ACHN (cell line): ENCODE measurements at regions not wholly inside any gene's neighbourhood (a gene's known extent, or its start where the extent isn't known, plus 50 kb on each side); places are given as distances from the start of the nearest gene placed in this dataset.
"Not testable (repeated sequence)": the region's sequence is repeated elsewhere in the genome, so short reads cannot be mapped to it uniquely, and the experiment has no call there.

Source experiments
- DNase-seq: peaks from one replicate; pipeline ENCODE4 v3.0.0-alpha.2; 2015
- in situ Hi-C: cut with HindIII; loops from 2 replicates; pipeline ENCODE4 v1.10.0; 2017; ENCODE audit warnings: low sequenced_read_pairs, low pct_ligation_motif_present, low pct_unique_long_range_greater_than_20kb

DNA sequence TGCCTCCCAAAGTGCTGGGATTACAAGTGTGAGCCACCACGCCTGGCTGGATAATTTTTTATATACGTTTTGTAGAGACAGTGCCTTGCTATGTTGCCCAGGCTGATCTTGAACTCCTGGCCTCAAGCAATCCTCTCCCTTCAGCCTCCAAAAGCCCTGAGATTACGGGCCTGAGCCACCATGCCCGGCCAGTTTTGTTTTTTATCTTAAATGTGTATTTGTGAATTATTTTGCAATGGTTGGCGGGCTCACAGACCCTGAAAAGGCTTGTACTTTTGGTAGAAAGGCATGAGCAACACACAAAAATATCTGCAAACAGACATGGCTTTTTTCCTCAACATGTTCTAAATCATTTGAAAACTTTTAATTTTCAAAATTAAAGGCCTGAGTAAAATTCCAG lies 73.4 kb upstream of the TMEM18 start:
- in situ Hi-C loops = no loop called here
- DNase-seq = no peak

DNA sequence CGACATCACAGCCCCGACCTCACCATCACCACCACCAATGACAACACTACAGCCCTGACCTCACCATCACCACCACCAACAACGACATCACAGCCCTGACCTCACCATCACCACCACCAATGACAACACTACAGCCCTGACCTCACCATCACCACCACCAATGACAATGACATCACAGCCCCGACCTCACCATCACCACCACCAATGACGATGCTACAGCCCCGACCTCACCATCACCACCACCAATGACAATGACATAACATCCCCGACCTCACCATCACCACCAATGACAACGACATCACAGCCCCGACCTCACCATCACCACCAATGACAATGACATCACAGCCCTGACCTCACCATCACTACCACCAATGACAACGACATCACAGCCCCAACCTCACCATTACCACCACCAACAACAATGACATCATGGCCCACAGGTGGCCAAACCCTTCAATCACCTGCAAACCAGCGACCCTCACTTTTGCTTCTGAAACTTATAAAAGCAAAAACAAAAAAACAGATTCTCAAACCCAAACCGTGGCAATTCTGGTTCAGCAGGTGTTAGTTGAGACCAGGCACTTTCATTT lies 70.7 kb upstream of the TMEM18 start:
- in situ Hi-C loops = no loop called here
- no peak for DNase-seq

DNA sequence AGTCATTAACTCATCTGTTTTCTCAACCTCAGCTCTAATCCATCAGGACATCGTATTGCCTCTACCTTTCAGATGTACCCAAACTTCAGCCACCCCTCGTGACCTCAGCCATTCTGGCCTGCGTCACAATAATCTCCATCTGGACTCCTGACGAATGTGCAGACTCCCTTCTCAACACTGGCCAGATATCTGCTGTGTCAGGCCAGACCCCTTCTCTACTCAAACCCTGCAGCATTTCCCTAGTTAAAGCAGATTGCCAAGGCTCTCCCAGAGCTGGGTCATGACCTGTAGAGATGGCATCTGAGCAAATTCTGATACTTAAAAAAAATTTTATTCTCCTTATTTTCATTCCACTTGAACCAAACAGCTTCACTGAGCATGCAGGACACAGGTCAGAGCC lies 69.5 kb upstream of the TMEM18 start:
- in situ Hi-C loops = no loop called here
- no peak for DNase-seq

DNA sequence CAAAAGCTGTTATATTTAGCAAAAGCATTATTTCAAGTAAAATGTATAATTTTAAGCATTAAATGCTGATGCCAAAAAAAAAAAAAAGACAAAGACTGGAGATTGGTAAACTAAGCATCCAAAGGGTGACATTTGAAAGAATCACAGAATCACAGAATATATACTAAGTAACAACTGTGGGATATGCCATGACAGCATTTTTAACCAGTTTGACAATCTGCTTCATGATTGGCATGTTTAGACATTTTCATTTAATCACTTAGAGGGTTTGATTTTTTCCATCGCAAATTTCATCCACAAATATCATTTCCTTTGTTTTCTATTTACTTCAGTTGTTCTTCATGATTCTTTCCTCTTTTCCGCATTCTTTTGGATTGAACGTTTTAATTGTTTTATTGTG lies 66.9 kb upstream of the TMEM18 start:
- in situ Hi-C loops = no loop called here
- DNase-seq = no peak

DNA sequence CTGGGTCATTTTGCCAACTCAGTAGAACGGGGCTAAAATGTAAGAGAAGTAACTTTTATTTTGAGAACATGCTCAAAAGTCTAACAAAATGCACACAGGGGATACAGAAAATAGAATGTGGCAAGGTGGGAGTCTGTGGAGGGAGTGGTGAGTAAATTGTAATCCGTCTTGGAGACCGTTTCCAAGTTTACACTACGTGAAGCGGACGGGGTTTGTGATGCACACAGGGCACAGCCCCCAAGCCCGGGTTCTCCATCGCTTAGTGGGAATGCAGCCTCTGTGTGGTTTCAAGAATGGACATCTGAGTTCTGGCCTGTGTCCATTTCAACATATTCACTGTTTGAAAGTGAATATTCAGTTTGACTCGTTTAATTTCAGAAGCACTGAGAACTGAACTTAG lies 65.0 kb upstream of the TMEM18 start:
- no peak for DNase-seq
- in situ Hi-C loops = no loop called here

DNA sequence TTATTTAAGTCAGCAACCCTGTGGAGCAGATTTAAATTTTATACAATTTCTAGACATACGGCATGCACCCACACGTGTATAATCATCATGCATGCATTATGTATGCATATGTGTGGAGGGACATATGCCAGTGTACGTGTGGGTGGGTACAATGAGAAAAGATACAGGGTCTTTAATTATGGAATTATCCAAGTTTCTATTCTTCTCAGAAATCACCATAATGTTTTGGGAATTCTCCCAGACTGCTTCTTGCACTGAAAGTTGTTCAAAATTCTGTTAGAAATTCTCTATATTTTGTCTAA lies 63.9 kb upstream of the TMEM18 start:
- in situ Hi-C loops = no loop called here
- DNase-seq = no peak

DNA sequence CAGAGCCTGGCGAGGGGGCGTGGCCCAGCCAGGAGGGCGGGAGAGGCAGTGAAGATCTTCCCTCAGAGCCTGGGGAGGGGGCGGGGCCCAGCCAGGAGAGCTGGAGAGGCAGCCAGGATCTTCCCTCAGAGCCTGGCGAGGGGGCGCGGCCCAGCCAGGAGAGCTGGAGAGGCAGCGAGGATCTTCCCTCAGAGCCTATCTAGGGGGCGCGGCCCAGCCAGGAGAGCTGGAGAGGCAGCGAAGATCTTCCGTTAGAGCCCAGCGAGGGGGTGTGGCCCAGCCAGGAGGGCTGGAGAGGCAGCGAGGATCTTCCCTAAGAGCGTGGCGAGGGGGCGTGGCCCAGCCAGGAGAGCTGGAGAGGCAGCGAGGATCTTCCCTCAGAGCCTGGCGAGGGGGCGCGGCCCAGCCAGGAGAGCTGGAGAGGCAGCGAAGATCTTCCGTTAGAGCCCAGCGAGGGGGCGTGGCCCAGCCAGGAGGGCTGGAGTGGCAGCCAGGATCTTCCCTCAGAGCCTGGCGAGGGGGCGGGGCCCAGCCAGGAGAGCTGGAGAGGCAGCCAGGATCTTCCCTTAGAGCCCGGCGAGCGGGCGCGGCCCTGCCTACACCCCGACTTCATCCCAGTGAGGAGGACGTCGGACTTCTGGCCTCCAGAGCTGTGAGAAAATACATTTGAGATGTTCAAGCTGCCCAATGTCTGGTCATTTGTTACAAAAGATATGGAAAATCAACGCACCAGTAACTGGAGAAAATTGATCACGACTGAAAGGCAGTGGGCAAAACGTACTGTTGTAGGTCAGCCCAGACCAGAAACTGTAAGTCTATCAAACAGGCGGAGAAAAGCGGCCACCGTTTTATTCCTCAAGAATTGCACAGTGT lies 63.4 kb upstream of the TMEM18 start:
- peak; percentile 98 for DNase-seq
- in situ Hi-C loops = not testable (repeated sequence)

DNA sequence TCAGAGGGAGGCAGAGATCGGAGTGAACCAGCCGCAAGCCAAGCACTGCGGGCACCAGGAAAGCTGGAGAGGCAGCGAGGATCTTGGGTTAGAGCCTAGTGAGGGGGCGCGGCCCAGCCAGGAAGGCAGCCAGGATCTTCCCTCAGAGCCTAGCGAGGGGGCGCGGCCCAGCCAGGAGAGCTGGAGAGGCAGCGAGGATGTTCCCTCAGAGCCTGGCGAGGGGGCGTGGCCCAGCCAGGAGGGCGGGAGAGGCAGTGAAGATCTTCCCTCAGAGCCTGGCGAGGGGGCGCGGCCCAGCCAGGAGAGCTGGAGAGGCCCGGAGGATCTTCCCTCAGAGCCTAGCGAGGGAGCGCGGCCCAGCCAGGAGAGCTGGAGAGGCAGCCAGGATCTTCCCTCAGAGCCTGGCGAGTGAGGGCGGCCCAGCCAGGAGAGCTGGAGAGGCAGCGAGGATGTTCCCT lies 62.7 kb upstream of the TMEM18 start:
- peak; percentile 74 for DNase-seq
- in situ Hi-C loops = not testable (repeated sequence)

DNA sequence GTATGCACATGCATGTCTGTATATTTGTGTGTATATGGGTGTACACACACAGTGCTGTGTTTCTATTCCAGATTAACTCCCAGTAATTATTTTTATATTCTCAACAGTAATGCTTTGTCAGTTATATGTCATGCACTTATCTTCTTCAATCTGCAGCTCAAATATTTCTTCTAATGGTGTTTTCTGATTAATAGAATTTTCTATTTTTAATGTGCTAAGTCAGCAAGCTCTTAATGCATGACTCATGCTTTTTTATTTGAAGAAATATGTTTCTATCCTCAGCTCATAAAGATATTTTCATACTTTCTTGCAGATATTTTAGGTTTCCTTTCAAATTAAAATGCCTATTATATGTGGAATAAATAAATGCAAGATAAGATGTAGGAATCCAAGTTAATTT lies 59.7 kb upstream of the TMEM18 start:
- no peak for DNase-seq
- in situ Hi-C loops = no loop called here

DNA sequence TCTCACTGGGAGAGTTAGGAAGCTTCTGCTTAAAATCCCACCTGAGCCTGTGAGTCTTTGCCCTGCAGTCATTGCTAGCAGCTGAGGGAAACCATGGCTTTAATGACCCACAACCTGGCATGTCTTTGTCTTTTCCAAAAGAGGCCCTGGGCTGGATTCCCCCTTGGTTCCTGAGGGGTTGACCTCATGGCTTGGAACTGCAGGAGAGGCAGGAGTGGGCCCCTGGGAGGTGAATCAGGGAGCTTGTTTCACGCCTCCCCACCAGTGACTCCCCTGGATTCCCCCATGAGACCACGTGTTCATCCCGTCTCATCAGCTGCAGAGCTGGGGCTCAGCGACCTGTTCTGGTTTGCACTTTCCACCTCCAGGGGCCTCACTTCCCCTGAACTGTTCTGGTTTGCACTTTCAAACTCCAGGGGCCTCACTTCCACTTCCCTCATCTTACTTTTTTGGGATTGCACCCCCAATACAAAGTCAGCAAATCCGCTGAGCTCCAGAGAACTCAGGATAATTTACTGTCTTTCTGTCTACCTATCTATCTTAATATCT lies 58.5 kb upstream of the TMEM18 start:
- in situ Hi-C loops = no loop called here
- no peak for DNase-seq

DNA sequence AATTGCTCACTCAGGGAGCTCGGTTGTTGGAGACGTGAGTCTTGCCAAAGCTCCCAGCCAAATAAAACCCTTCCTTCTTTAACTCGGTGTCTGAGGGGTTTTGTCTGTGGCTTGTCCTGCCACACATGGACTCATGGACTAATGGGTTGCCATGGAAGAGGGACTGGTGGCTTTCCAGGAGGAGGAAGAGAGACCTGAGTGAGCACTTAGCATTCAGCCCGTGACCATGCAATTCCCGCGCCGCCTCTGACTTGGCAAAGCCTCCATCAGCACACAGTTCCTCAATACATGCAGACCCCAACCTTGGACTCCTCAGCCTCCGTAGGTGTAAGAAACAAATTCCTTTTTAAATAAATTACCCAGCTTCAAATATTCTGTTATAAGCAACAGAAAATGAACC lies 57.3 kb upstream of the TMEM18 start:
- in situ Hi-C loops = no loop called here
- no peak for DNase-seq

DNA sequence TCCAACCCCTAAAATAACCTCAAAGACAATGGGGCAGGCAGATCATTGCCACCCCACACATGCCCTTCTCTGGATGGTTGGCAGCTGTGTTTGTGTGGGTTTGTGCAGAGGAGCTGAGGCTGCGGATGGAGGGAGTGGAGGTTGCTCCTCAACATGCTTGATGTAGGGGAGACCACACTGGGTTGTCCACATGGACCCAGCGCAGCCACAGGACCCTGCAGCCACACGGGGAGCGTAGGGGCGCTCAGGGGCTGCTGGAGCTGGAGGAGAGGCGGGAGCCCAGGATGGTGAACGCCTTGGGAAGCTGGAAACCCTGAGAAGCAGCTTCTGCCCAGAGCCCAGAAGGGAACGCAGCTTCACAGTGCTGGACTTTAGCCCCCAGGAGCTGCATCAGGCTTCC lies 56.3 kb upstream of the TMEM18 start:
- in situ Hi-C loops = no loop called here
- DNase-seq = no peak

DNA sequence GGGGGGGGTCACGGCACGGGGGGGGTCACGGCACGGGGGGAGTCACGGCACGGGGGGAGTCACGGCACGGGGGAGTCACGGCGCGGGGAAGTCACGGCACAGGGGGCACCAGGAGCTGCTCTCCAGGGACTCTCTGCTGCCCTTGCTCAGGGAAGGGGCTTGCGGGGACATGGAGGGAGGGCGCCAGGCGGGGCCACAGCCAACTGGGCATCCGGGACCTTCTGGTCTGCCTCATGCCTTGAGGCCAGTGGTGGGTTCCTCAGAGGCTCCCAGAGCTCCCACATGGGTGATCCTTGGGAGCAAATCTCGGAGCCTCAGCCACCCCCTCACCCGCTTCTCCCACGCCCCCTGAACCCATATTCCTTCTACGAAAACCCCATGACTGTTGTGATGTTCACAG lies 55.8 kb upstream of the TMEM18 start:
- in situ Hi-C loops = no loop called here
- DNase-seq = no peak

DNA sequence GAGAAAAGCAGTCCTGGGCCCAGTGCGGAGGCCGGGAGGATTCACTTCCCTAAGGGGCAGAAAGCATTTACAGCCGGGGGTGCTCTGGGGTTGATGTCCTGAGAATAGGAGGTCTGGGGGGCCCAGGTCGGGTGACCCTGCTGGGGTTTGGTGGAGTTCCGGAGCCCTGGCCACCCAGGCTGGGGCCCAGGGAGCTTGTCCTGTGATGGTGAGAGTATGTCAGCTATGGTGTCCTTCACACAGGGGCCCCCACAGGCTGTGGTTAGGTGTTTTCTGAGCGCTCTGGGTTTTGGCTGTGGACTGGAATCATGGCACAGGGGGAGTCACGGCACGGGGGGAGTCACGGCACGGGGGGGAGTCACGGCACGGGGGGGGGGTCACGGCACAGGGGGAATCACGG lies 54.5 kb upstream of the TMEM18 start:
- in situ Hi-C loops = no loop called here

DNA sequence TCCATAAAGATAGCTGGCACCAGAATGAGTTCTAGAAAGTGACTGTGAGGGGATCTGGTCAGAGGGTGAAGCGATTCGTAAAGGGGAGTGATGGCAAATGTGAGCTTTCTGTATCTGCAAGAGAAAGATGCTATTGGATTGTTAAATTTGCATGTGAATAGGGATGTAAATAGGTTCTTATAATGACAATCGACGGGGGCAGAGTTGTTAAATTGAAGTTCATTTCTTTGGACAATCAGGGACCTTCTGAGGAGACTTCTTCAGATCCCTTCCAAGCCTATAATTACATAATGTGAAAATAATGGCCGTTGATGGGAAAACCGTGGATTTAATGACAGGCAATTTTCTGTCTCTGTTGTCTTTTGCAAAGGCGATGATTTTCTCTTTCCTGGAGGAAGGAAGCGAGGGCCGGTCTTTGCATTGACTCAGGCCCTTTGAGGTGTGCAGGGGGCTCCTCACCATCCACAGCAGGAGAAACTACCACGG lies 52.2 kb upstream of the TMEM18 start:
- in situ Hi-C loops = no loop called here
- DNase-seq = no peak

More for the DNA sequence above, 54.5 kb upstream of the TMEM18 start:
- DNase-seq = no peak

DNA sequence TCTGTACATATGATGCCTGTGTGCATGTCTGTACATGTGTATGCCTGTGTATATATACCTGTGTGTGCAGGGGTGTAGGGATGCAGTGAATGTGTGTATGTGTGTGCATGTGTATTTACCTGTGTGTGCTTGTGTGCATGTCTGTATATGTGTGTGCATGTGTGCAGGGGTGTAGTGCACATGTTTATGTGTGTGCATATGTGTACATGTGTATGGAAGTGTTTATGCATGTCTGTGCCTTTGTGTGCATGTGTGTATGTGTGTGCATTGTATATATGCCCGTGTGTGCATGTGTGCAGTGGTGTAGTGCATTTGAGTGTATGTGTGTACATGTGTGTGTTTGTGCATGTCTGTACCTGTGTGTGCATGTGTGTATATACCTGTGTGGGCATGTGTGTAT lies 51.0 kb upstream of the TMEM18 start:
- in situ Hi-C loops = no loop called here
- no peak for DNase-seq

DNA sequence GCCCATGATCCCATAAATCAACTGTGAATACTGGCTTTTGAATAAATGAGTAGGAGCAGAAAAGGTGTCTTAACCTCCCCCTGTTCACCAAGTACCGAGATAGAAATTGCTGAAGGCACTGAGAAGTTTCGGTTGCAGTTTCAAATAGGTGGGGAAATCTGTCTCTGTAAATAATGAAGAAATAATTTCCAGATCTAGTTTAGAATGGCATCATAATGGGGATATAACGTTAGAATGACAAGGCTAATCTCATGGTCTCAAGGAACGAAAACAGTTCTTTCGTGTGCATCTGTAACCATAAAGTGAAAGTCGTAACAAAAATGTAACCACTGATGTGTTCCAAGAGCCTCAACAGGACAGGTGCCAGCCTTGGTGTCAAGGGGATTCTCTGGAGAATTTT lies 49.9 kb upstream of the TMEM18 start:
- in situ Hi-C loops = no loop called here
- DNase-seq = no peak
